Thyroid gland (tissue), 4 donors: ENCODE measurements at regions not wholly inside any gene's neighbourhood (a gene's known extent, or its start where the extent isn't known, plus 50 kb on each side); places are given as distances from the start of the nearest gene placed in this dataset.

Source experiments
- DNase-seq, 2 donors: peaks; one replicate each; pipeline ENCODE4 v3.0.0-alpha.2; 2019
- H3K27ac ChIP-seq, 3 donors: fragments of 200-600 bp; sonication (generic); 1 replicate in 2 of 3; 2 replicates in 1 of 3; pipeline ENCODE4 v1.5.1; 2016 to 2019; ENCODE audit warnings: mild to moderate bottlenecking in 1 of 3, moderate library complexity in 1 of 3
- H3K27me3 ChIP-seq: fragments of 200-600 bp; sonication (generic); one replicate; pipeline ENCODE4 v1.5.1; 2019
- H3K36me3 ChIP-seq, 2 donors: fragments of 200-600 bp; sonication (generic); one replicate each; pipeline ENCODE4 v1.5.1; 2016 to 2019
- H3K4me1 ChIP-seq, 2 donors: fragments of 200-600 bp; sonication (generic); one replicate each; pipeline ENCODE4 v1.5.1; 2017 to 2019
- H3K4me3 ChIP-seq, 3 donors: fragments of 200-600 bp; sonication (generic); replicated peaks in 1 of 3; 1 replicate in 2 of 3; 2 replicates in 1 of 3; pipeline ENCODE4 v1.5.1; 2016; ENCODE audit warnings: mild to moderate bottlenecking in 1 of 3
- H3K9me3 ChIP-seq: fragments of 200-600 bp; sonication (generic); one replicate; pipeline ENCODE4 v1.5.1; 2017
- CTCF ChIP-seq, 6 experiments: fragments of 200-600 bp in 3 of 6; fragments of 450-650 bp in 3 of 6; sonication (generic) in 3 of 6; IDR thresholded peaks; one replicate each; pipeline ENCODE4 v1.5.1; 2016 to 2019; ENCODE audit warnings: antibody characterized with exemption in 6 of 6, mild to moderate bottlenecking in 2 of 6, inconsistent platforms in 1 of 6, moderate library complexity in 1 of 6
- POLR2A ChIP-seq, 2 donors: fragments of 450-650 bp; IDR thresholded peaks; one replicate each; pipeline ENCODE4 v1.6.1; 2017; ENCODE audit warnings: antibody characterized with exemption in 2 of 2, mild to moderate bottlenecking in 2 of 2, moderate library complexity in 1 of 2
- WGBS, 2 donors: methylation state at CpG; one replicate each; pipeline ENCODE4 v1.1.5; 2017; 5-methylcytosine and 5-hydroxymethylcytosine counted together
- intact Hi-C: fragments of 100-400 bp; cut with DNase I; formaldehyde crosslinking; loops from one replicate; pipeline ENCODE4 v1.15.1; 2023

- Histone ChIP-seq H3K27ac (peak overlapping the region; percentile 87 to 98 (median 89)), H3K4me3 (no peak overlapping the region), H3K36me3 (no peaks in the 10 kb centered on the region), H3K4me1 (peaks cover 36 to 45% of the 10 kb centered on the region in 2 donors), H3K27me3 (no peaks in the 10 kb centered on the region), H3K9me3 (no peaks in the 10 kb centered on the region)
- peak in 1 of 2 donors; percentile 47 for TF ChIP-seq POLR2A (IDR thresholded peaks at IDR 0.05)
- TF ChIP-seq CTCF (IDR thresholded peaks at IDR 0.05) = peak in 4 of 6 experiments; percentile 11 to 48 (median 31)
- WGBS, 2 donors = 14 to 33% methylated on average over 12 of the region's 12 CpGs
- peak; percentile 96 to 98 for DNase-seq
- intact Hi-C loops = no loop called here
Observed at GRCh38 chr5:173412566-173412965, 84.4 kb upstream of the STC2 start.

- H3K9me3 ChIP-seq = no peaks in the 10 kb centered on the region
- WGBS, 2 donors = 62 to 73% methylated on average over 10 of the region's 10 CpGs
- intact Hi-C loops = no loop called here
- peaks cover 36 to 45% of the 10 kb centered on the region in 2 donors for H3K4me1 ChIP-seq
- no peak for DNase-seq
- peak overlapping the region; percentile 87 to 98 (median 89) for H3K27ac ChIP-seq
- no peaks in the 10 kb centered on the region for H3K36me3 ChIP-seq
- H3K4me3 ChIP-seq = no peak overlapping the region
- TF ChIP-seq POLR2A (IDR thresholded peaks at IDR 0.05) = no peak
- TF ChIP-seq CTCF (IDR thresholded peaks at IDR 0.05) = no peak
- no peaks in the 10 kb centered on the region for H3K27me3 ChIP-seq
Observed at GRCh38 chr5:173411791-173412555, 83.8 kb upstream of the STC2 start.

GRCh38 chr5:173410459-173411233 lies 82.4 kb upstream of the STC2 start:
- TF ChIP-seq POLR2A (IDR thresholded peaks at IDR 0.05) = peak in 1 of 2 donors; percentile 39
- no peak for TF ChIP-seq CTCF (IDR thresholded peaks at IDR 0.05)
- DNase-seq = peak; percentile 89 to 90
- Histone ChIP-seq H3K4me1 (peaks cover 36 to 45% of the 10 kb centered on the region in 2 donors), H3K4me3 (no peak overlapping the region), H3K9me3 (no peaks in the 10 kb centered on the region), H3K36me3 (no peaks in the 10 kb centered on the region), H3K27me3 (no peaks in the 10 kb centered on the region), H3K27ac (peak overlapping the region; percentile 90 to 98 (median 91))
- 23 to 36% methylated on average over 9 of the region's 9 CpGs for WGBS, 2 donors
- intact Hi-C loops = no loop called here

GRCh38 chr5:173408946-173409345 lies 80.7 kb upstream of the STC2 start:
- Histone ChIP-seq H3K9me3 (no peaks in the 10 kb centered on the region), H3K36me3 (no peaks in the 10 kb centered on the region), H3K27ac (peak overlapping the region; percentile 90 to 98 (median 91)), H3K4me1 (peaks cover 36 to 45% of the 10 kb centered on the region in 2 donors), H3K4me3 (no peak overlapping the region), H3K27me3 (no peaks in the 10 kb centered on the region)
- TF ChIP-seq POLR2A (IDR thresholded peaks at IDR 0.05) (no peak), CTCF (IDR thresholded peaks at IDR 0.05) (no peak)
- 81 to 84% methylated on average over 1 of the region's 1 CpG for WGBS, 2 donors
- DNase-seq = no peak
- intact Hi-C loops = no loop called here

- H3K9me3 ChIP-seq = no peaks in the 10 kb centered on the region
- no peaks in the 10 kb centered on the region for H3K4me1 ChIP-seq
- TF ChIP-seq CTCF (IDR thresholded peaks at IDR 0.05) (no peak), POLR2A (IDR thresholded peaks at IDR 0.05) (no peak)
- WGBS, 2 donors = 81 to 83% methylated on average over 2 of the region's 2 CpGs
- intact Hi-C loops = no loop called here
- H3K27me3 ChIP-seq = no peaks in the 10 kb centered on the region
- no peak overlapping the region for H3K4me3 ChIP-seq
- no peak for DNase-seq
- H3K36me3 ChIP-seq = no peaks in the 10 kb centered on the region
- no peak overlapping the region for H3K27ac ChIP-seq
Observed at GRCh38 chr5:173399851-173400250, 71.6 kb upstream of the STC2 start.
